GM21737 (cell line): ENCODE measurements at regions not wholly inside any gene's neighbourhood (a gene's known extent, or its start where the extent isn't known, plus 50 kb on each side); places are given as distances from the start of the nearest gene placed in this dataset.

ENCODE experiments used
- ATAC-seq: cut with Tn5 transposase; IDR thresholded peaks from one replicate; pipeline ENCODE4 v1.9.1; 2021; ENCODE audit warnings: mild to moderate bottlenecking, moderate library complexity; ENCODE audit not compliant: unreplicated experiment

DNA sequence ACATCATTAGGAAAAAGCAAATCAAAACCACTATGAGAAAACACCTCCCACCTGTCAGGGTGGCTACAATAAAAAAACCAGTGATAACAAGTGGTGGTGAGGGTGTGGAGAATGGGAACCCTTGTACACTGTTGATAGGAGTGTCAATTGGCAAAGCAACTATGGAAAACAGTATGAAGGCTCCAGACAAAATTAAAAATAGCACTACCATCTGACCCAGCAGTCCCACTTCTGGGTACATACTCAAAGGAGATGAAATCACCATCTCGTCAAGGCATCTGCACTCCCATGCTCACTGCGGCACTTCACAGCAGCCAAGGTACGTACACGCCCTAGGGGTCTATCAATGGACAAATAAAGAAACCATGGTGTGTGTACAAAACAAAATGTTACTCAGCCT lies 715.1 kb downstream of the UQCRFS1 start:
- no peak for ATAC-seq

GRCh38 chr19:28497137-28497536 lies 715.8 kb downstream of the UQCRFS1 start:
- no peak for ATAC-seq

GRCh38 chr19:28495046-28495445 lies 717.9 kb downstream of the UQCRFS1 start:
- no peak for ATAC-seq

DNA sequence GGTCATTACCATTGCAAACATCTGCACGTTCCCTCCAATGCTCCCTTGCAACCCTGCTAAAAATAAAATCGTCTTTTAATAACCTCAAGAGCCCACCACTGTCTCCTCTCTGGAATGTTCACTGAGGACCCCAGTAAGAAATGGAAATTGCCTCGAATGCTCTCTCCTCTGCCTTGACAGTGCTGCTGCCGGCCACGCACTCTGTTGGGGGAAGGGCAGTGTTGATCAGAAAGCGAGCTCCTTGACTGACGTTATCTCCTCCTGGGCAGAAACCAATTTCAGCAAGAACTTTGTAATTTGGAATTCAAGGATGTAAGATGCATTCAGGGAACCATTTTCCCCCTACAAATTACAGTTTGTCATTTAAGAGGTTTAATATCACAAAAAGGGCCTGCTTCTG lies 718.5 kb downstream of the UQCRFS1 start:
- ATAC-seq = no peak

DNA sequence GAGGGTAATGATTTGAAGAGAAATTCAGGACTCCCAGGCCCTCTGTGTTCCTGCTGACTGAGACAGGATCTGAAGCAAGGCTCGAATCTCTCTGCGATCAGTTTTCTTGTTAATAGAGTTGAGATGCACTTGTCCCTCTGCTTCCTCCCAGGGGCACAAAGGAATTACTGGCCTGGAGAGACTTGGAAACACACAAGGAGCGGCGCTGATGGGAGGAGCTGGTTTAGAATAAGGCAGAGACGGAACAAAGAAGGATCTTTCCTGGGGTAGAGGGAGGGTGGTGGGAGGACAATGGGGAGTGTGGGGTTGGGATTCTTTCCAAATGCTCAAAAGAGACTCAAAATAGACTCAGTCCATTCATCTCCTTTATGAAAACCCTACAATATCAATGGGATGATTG lies 719.1 kb downstream of the UQCRFS1 start:
- no peak for ATAC-seq

- no peak for ATAC-seq
Measured at GRCh38 chr19:28492621-28493020, 720.3 kb downstream of the UQCRFS1 start.

- no peak for ATAC-seq
Measured at GRCh38 chr19:28492201-28492600, 720.8 kb downstream of the UQCRFS1 start.

GRCh38 chr19:28489776-28490175 lies 723.2 kb downstream of the UQCRFS1 start:
- ATAC-seq = no peak

DNA sequence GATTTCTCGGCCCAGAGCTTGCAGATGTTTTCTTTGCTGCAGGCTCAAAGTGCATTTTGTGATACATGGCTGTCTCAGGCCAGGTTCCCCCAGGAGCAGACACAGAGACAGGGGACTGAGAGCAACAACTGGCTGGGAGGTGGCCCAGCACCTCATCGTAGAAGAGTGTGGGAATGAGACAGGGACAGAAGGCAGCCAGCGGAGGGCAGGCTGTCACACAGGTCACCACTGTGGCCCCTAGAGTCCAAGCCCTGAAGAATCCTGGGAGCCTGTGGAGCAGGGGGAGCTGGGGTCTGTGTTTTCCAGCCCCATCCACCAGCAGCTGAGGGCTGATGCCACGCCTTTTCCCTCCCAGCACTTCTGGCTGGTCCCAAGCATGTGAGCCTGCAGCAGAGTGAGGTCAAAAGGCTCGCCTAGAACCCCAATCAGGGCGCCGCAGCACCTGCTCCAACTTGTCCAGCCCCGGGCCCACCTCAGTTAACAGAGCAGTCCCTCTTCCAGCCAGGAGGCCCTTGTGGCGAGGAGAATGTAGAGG lies 723.8 kb downstream of the UQCRFS1 start:
- ATAC-seq = no peak

GRCh38 chr19:28487999-28488398 lies 725.0 kb downstream of the UQCRFS1 start:
- ATAC-seq = no peak

DNA sequence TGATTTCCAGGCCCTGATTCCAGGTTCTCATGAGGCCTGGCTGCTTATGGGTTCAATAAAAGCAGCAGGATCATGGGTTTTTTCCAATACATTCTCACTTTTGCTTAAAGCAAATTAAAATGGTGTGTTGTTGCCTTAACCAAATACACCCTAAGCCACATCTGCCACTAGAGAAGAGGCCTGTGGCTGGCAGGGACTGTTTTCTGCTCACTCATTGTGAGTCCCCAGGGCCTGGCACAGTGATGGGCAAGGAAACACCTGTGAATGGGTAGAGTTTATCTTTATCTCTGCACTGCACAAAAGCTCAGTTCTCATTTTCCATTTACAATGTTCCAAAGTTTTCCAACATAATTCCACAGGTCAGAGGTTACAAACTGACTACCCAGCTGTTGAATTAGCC lies 726.0 kb downstream of the UQCRFS1 start:
- ATAC-seq = no peak

DNA sequence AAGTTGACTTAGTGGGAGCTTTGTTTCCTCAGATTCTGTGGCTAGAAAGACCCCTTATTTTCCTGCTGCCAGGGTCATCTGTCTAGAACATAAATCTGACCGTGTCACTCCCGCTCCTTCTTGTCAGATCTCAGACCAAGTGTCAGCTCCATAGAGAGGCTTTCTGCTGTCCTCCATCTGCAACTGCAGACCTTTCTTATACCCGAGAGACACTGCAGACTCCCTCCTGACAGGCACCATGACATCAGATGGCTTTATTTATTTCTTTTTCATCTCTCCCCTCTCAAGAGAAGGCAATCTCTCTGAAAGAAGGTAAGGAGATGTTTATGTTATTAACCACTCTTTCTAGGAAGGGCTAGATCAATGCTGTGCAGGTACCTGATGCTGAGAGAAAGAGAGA lies 726.5 kb downstream of the UQCRFS1 start:
- no peak for ATAC-seq

GRCh38 chr19:28485292-28485691 lies 727.7 kb downstream of the UQCRFS1 start:
- ATAC-seq = no peak

DNA sequence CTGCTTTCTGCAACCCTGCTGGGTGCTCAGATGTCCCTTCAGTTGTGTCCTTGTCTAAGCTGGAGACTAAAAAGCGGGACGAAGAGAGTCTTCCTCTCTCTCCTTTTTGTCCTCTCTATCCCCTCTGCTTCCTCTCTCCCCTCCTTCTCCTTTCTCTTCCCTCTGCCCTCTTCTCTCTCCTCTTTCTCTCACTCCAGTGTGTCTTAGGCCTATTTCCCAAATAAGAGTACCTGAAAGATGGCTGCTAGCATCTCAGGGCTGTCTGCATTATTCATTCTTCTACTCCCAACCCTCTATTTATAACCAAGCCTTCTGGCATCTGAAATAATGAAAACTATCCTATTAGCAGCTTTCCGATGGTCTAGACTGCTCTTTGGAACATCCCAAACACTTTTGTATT lies 729.8 kb downstream of the UQCRFS1 start:
- no peak for ATAC-seq

DNA sequence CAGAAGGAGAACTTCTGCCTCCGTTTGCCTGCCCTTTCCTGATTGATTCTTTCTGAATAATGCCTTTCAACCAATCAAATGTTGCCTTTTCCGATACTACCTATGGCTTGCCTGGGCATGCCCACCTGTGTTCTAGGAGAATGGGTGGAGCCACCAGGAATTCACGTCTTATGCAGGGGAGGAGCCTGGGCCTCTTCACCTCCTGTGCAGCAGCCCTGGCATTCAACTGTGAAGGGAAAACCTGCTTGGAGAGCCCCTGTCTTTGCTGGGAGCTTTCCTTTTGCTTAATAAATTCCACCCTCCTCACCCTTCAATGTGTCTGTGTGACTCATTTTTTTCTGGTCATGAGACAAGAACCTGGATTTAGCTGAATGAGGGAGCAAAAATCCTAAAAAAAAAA lies 730.7 kb downstream of the UQCRFS1 start:
- no peak for ATAC-seq

GRCh38 chr19:28481674-28482073 lies 731.3 kb downstream of the UQCRFS1 start:
- no peak for ATAC-seq

GRCh38 chr19:28475525-28475924 lies 737.4 kb downstream of the UQCRFS1 start:
- no peak for ATAC-seq

DNA sequence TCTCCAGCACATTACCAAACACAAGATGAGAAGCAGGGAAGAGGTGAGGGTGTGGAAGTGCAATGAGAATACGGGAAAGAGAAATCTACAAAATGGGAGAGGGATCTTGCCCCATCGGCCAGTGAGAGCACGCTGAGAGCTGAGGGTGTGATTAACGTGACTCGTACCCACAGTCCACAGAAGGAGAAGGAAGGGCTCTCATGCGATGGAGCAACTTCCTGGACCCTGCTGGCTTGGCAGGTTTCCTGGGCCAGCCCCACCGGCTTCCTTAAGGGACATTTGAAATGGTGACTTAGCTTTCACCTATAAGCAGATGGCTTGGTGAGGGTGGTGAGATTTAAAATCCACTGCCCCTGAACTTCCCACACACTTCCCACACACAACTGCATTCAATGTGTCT lies 740.1 kb downstream of the UQCRFS1 start:
- ATAC-seq = no peak

DNA sequence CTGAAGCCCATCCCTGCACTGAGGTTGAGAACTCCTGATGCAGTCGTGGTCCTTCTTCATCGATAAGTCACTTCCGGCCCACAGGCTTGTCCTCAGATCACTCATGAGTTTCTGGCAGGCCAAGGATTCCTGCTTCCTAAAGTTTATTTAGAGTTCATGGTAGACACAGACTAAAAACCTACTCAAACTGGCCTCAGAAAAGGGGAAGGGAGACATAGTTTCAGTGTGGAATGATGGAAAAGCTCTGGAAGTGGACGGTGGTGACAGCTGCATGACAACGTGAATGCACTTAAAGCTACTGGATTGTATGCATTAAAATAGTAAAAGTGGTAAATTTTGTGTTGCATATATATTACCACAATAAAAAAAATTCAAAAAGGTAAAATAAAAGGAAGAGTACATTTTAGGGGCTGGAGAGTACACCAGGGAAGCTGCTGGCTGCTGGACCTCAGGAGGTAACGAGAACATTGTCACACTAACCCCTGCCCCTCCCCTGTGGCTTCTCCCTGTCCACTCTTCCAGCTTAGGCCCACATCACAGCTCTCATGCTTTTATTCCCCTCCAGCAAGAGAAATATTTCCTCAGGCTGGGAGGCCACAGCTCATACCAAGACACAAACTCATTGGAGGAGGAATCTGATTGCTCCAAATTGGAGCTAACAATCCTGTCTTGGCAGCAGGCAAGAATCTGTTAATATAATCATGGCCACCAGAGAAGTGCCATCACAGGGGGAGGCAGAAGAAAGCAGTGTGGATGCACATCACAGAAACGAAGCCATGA lies 741.0 kb downstream of the UQCRFS1 start:
- ATAC-seq = no peak

DNA sequence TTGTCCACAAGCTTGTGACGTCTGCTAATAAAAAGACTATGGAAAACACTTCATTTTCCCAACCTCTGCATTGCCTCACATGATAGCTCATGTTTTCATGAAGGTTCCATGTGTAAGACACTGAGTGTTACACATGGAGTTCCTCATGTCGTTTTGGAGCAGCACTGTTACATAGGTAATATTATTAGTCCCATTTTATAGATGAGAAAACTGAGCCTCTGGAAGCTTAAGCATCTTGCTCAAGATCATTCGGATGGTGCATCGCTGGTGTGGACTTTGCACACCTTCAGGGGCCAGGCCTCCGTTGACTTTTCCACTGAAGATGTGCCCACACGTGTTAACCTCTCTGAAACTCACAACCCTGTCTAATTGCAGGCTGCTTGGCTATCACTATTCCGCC lies 743.4 kb downstream of the UQCRFS1 start:
- no peak for ATAC-seq

DNA sequence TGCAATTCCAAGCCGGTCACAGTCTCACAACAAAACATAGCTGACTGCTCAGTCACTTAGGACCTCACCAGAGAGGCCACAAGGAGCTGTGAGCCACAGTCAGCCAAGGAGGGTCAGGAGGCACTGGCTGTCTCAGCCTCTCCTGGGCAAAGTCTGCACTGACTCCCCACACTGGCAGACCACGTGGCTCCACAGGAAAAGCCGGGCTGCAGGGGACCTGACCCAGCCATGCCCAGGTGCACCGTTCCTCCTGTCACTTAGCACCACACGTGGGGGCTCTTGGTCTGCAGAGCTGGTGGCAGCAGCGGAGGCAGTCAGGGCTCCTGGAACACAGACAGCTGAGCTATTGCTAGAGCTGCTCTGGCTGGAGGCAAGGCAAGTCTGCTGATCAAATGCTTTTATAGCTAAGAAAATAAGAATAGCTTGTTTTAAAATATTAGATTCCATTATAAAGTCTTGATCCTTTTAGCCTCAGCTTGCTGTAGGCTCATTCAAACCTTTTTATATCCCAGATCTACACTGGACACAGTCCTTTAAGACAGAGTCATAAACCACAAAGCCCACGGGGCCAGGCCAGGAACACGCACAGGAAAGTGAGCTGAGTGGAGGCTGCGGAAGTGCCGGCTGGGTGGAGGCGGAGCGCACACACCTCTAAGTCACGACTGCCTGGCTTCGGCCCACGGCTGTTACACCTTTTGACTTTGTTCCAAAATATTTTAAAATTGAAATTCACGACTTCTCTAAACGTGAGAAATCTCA lies 744.1 kb downstream of the UQCRFS1 start:
- no peak for ATAC-seq
